ENCODE measurements at regions not wholly inside any gene's neighbourhood (a gene's known extent, or its start where the extent isn't known, plus 50 kb on each side); places are given as distances from the start of the nearest gene placed in this dataset.

DNA sequence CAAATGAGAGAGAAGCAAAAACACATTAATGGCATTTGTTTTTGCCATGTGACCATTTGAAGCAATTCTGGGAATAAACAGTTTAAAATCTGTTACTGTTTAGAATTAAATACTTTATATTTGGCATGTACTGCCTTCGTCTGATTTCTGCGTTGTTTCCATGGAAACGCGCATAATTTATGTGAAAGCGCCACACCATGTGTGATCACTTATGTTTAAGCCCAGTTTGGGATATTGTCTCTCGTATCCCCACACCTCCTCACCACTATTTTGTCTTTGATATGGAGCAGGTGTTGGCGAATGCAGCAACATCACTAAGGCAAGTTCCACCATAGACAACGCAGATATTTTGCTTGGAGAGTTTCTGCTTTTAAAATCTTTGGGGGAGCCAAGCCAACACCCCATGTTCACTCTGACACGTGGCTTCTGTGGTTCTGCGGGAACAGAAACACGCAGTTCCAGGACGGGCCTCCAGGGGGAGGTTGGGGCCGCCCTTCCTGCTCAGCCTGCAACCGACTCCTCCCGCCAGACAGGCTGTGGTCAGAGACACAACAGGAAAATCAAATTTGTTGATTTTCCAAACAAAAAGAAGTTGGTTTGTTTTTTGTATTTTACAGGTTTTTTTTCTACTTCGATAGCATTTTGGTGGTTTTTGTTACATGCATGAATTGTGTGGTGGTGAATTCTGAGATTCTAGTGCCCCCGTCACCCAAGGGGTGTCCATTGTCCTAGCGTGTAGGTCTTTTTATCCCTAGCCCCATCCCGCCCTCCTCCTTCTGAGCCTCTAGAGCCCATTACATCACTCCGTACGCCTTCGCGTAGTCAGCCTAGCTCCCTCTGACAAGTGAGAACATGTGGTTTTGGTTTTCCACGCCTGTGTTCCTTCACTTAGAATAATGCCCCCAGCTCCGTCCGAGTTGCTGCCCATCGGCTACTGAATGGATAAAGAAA lies 101.9 kb upstream of the SFSWAP start:
- DNase-seq, result peak; percentile 87

DNA sequence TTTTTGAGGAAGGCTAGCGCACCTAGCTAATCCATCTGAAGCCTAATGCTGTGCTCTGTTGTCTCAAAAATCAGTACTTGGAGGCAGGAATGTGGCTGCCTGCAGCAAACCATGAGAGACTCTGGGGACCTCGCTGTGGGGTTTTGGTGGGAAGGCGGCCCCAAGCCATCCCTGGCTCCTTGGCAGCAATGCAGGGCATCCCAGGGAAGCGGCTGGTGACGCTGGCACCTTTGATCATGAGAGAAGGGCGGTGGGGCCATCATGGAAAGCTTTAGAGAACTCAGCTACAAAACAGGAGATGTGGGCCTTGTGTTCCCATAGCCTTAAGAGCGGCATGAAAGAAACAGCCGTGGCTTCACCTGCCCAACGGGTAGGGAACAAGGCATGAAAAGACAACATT lies 101.1 kb upstream of the SFSWAP start:
- DNase-seq, result no peak

DNA sequence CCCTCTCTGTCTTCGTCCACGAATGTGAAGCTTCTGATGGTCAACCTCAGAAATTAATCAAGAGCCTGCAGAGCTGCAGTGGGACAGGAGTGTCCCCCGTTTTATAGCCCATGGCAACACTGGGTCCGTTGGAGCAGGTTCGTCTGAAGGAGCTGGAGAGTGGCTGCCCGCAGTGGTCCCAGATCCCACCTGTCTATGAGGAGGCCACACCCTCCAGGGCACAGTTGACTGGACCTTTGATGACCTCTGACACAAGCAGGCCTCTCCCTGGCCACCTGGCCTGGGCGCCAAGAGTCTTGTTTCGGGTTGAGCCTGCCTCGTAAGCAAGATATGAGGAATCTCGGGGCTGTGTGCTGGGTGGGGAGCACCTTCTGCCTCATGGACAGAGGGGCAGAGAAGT lies 100.7 kb upstream of the SFSWAP start:
- no peak for DNase-seq

DNA sequence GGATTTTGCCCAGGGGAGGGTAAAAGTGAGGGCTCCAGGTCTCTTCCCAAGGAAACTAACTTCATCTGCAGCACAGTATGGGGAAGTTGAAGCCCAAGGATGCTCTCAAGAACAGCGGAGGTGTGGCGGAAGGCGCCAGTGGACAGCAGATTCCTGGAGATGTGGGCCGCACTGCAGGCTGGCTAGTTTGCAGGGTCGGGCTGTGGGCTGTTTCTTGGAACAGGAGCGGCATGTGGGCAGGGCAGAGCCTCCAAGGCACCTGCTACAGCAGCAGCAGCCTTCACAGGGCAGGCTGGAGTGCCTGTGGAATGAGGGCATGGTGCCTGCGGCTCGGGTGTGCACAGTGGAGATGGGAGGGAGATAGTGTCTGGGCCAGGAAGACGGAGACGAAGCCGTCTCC lies 100.0 kb upstream of the SFSWAP start:
- DNase-seq, result no peak

DNA sequence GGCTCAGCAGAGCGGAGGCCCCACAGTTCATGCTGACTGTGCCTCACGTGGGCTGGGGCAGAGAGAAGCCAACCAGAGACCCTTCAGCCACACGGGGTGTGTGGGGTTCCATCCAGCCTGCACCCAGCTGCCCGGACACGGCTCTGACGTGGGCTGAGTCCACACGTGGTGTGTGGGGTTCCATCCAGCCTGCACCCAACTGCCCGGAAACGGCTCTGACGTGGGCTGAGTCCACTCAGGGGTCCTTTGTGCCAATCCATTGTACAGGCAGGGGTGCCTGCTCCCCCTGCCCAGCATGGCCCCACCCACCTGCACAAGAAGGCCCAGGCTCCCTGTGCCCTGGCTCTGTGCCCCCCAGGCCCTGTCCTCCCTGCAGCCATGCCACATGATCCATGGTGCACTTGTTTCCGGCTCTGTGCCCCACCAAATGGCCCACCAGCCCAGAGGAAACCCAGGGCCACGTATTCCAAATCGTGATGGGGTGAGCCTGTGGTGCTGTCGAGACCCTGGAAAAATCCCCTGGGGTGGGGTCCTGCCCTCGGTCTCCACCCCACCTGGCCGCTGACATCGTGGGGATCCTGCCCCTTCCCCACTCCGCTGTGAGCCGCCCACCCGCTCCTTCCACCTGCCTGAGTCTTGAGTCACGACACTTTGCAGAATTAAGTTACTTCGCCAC lies 99.3 kb upstream of the SFSWAP start:
- DNase-seq, result no peak

DNA sequence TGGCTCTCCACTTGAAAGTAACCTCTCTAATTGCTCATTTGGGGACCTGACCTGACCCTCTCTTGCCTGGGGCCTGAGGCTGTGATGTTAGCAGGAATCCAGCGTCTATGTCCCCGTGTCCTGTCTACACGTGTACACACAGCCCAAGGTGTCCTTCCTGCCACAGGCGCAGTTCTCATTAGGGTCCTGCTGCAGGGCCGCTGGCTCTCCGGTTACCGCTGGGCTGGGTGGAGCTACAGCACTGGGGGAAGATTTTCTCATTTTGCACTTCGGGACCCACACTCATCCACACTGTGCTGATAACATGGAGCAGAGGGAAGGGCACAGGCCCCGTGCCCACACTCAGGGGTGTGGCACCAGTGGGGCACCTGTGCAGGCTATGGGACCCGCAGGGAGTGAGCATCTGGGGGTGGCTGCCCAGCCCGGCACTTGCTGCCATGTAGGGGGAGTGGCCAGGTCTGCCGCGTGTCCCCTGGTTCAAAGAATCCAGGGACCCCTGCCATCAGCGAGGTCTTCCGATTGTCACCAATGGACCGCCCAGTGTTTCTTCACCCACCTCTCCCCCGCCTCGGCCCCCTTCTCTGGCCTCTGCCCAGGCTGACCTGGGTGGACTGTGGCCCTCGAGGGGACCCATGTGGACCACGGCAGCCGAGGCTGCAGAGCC lies 98.7 kb upstream of the SFSWAP start:
- DNase-seq, result no peak

DNA sequence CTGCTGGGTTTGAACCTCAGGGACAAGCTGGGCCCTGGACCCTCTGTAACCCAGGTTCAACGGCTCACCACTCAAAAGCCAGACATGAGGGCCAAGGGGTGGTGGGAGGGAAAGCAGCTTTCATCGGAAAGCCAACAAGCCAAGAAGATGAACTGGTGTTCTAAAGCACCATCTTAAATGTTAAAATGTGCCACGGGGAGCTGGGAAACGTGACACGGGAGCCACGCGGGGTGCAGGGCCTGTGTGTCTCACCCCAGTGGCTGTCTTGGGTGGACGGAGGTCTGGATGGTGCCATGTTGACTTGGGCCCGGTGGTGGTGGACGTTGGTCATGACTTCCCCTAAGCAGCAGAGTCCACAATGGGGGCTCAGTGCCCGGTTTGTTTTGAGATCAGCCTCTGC lies 97.7 kb upstream of the SFSWAP start:
- no peak for DNase-seq

DNA sequence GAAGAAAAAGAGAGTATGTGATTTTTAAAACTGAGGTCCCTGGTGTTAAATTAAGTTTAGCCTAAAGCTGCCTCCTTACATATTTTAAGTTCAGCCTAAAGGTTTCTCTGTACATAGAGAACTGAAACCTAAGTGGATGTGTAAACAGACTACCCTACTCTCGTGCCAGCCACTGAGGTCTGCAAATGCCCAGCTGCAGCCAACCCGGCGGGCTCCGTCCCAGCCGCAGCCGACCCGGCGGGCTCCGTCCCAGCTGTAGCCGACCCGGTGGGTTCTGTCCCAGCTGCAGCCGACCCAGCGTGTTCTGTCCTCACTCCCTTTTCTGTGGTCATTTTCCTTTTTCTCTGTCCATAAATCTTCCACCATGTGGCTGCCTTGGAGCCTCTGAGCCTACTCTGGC lies 97.2 kb upstream of the SFSWAP start:
- DNase-seq, result no peak

DNA sequence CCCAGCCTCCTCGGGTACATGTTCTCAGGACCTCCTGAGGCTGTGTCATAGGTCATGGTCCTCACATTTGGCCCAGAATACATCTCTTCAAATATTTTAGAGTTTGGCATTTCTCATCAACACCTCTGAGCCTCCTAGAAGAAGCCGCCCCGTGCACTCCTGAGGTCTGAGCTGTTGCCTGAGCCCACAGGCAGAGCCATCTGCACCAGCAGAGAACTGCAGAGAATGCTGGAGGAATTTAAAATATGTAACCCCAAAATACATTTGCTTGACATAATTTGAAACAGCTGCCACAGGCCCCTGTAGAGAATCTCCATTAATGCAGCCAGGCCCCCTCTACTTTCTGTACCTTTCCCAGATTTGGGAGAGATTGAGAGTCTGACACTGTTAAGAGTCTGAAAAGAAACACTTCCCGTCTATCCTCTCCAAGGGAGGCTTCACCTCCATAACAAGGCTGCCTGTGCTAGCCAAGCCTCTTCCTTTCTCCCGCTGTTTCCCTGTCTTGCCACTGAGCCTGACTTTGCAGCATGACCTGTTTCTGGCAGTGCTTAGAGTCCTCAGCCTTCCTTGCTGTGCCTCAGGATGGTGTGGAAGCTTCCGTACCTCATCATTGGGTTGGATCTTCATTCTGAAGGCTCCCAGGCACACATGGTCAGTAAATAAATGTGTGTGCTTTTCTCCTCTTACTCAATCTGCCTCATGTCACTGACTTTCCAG lies 95.4 kb upstream of the SFSWAP start:
- no peak for DNase-seq

DNA sequence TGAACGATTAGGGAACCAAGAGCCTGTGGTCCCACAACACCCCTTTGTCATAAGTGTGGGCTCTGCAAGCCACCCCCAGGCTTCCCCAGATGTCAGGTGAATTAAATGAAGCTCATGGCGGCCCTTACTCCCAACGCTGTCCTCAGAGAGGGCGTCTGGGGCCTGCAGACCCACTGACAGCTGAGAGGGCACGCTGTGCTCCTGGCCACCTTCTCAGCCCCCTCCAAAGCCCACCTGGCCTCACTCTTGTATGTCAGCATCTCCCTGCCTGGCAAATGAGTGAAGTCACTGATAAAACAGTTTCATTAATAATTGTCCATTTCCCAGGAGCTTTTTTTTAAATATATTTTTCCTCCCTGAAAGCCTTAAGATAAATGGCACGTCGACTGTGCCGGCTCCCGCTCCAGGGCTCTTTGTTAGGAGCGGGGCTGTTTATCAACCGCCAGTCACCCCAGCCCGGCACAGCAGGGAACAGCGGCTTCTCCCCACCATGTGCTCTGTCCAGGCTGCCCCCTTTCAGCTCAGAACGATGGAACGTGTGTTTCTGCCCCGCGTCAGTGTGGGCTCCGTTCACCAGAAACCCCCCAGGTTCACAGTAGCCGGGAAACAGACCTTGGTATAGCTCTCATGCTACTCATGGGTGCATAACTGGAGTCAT lies 94.7 kb upstream of the SFSWAP start:
- no peak for DNase-seq

DNA sequence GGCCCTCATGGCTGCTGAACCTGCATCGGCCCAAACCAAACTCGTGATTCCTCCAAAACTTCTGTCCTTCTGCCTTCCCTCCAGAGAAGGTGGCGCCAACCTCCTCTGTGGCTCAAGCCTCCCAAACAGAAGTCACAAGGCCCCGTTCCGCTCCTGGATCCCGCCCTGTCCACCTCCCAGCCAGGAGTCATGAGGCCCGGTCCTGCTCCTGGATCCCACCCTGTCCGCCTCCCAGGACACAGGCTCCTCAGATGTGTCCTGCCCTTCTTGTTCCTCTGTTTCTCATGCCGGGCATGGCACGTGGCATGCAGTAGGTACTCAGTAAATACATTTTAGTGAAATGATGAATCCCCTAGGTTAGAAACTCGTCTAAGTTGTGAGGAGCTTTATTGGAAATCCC lies 94.2 kb upstream of the SFSWAP start:
- DNase-seq, result no peak

DNA sequence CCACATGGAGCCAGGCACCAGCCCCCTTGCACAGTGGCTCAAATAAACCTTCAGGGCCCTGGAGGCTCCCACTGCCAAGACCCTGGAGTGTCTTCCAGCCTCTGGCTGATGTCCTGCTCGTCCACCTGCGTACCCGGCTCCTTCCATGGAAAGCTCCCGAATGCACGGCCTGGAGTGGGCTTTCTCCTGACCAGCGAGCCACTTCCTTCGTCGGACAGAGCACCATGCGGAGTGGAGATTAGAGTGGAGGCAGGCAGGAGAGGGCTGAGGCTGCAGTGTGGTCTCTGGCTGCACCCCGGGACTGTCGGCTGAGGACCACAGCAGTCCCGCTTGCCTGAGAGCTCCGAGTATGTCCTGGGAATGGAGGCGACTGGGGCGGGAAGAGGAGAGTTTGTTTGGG lies 93.7 kb upstream of the SFSWAP start:
- DNase-seq, result no peak

DNA sequence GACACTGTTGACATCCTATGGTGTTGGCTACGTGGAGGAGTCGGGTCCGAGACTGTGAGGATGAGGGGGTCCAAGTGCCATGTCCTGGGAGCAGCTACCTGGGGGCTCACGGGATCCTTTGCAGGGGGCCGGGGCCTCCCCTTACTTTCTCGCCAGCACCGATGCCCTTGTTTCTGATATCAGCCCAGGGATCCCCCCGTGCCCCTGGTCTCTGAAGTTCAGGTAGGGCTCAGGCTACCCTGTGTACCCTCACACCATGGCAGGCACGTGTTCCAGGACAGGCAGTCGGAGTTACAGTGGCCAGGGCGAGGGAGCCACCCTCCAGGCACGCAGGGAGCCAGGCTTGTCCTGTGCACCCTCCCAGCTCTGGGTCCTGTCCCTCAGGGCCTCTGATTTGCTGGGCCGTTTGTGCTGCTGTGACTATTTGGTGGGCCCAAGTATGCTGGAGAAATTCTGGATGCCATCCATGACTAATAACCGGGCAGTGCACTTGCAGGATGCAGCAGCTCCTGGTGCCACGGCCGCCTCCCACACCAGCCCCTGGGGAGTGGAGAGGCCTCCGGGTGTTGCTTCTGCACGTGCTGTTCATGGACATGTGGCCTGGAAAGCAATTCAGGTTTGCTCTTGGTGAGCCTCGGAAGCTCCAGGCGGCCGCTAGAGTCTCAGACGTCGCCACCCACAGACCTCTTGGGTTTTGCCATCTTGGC lies 93.1 kb upstream of the SFSWAP start:
- no peak for DNase-seq

DNA sequence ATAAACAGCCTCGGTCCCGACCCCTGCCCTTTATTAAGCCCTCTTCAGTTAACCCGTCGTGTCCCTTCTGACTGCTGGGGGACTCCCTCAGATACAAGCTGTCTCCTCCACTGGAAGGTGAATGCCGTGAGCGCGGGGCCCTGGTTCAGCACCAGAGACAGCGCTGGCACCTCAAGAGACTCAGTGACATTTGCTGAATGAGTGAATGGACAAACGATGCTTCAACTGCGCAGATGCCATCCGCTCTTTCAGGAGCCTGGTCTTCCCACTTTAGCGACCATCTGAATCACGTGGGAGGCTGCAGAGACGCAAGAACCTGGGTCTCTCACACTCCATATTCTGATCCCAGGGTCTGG lies 92.6 kb upstream of the SFSWAP start:
- DNase-seq, result no peak

DNA sequence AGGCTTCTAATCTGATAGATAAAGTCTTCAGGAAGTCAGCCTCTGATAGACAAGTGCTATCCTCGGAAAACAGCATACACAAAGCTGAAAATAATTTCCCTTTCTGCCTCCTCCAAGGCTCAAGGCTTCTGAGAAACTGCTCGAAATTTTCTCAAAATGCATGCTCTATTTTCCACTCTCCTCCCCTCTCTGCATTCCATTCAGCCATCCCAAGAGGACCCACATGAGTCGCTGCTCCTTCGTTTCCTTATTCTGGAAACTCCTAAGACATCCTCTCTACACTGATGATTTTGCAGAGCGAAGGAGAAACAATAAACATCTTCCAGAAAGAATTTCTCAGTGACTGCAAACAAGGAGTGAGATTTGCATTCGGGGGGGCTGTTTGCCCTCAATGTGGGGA lies 92.2 kb upstream of the SFSWAP start:
- no peak for DNase-seq

DNA sequence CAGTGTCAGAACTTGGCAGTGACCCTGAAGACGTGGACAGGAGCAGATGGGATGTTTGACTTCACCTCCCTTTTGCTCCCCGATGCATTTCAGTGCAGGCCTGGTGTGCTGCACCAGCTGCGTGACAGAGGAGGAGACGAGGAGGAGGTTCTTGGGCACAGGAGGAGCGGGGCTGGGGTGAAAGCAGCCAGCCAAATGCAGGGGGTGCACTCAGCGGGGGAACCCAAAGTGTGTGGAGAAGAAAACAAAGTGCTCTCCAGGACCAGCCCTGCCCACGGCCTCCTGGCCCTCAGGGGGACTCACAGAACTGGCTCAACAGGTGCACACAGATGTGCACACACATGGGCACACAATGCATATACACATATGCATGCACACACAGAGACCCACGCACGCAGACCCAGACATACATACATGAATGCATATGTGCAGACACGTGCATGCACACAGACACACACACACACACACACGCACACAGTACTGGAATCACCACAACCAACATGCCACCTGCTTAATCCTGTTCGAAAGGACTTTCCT lies 91.7 kb upstream of the SFSWAP start:
- no peak for DNase-seq

DNA sequence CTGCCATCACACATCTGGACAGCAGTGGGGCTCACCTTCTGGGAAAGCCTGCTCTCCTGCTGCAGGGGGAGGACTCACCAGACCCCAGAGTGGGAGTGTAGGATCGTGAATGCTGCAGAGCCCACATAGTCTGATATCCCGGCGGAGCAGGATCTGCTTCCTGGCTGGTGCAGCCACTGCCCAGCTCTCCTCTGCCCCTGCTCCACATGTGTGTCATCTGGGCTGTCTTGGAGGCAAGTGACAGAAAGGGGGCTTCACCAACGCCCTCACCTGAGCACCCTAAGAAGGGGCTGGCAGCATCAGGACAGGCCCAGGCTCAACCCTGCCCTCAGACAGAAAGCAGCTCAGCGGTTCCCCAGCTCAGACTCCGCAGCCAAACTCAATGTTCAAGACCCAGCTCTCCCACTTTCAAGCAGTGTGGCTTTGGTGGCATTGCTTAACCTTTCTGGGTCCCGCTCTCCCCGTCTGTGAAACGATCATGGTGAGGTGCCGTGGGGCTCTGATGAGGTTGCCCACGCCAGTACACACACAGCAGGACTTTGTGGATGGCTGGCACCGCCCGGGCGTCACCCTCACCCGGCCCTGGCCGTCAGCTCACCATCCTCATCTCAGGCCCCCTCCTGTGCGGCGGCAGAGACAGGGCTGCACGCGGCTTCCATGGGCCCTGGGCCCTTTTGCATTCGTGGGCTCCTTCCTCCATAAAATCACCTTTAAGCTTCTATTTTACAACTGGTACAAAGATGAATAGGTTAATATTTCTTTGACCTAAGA lies 91.0 kb upstream of the SFSWAP start:
- no peak for DNase-seq

DNA sequence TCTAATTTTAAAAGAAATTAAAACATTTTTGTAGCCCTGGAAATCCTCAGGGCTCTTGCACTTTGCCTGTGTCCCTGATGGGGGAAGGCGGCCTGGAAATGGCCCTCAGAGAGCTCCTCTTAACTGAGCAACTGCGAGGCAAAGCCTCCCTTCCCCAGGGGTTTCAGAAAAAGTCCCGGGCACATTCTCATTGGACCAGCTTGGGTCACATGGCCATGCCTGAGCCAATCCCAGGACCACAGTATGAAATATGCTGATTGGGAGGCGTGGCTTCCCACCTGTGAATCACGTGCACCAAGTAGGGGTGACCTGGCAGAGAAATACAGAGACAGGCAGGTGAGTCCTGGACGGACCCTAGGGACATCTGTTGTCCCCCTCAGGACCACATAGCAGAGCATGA lies 90.4 kb upstream of the SFSWAP start:
- DNase-seq, result no peak

DNA sequence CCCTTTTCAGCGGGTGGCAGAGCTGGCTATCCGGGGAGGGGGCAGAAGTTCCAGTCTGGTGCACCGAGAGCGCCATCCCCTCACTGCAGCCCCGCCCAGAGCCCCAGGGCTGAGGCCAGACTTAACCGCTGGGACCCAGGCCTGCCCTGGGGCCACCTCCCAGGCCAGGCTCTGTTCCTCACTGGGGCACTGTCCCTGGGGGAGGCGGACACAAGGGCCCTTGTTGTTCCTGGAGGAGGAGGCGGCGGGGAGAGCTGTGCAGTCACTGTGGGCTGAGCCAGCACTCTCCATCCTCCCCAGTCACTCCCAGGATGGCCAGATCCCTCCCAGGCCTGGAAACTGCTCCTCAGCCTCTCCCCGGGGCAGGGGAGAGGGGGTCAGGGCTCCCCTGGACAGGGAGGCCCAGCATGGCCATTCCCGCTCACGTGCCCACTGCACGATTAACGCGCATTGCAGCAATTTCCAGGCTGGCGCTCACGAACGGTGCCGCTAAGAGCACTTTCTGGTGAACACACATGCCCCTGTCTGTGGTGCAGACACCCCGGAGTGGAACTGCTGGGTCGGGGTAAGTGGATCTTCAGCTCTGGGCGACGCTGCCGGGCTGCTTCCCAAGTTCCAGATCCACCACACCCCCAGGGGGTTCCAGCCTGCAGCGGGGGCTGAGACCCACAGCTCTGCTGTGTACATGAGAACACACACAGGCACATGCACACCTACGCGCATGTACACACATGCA lies 89.8 kb upstream of the SFSWAP start:
- DNase-seq, result no peak

DNA sequence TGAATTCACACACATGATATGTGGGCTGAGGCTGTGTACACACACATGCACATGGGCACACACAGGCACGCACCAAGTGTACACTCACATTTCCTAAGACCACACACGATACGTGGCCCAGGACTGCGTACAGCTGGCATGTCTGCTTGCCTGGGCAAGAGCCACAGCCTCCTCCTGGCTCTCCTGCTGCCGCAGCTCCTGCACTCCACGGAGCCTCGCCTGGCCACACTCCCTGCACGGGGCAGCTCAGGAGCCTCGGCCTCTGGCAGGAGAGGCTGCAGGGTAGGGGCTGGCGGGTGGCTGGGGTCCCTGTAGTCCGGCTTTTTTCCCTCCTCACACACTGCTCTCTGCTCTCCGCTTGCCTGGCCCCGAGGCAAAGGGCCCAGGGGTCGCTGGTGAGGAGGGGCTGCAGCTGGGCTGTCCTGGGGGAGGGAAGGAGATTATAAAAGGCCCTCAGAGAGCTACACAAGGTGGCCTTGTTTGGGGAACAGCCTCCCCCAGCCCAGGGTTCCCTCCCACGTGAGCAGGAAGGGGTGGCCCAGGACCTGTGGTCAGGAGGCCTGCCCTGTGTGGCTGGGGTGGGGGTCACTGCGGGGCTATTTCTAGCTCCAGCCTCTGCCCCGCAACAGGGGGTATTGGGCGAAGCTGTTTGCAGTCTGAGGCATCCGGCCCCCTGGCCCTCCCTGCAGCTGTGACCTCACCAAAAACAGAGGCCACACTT lies 89.0 kb upstream of the SFSWAP start:
- DNase-seq, result no peak

All from 8988T (cell line).